ENCODE measurements at regions not wholly inside any gene's neighbourhood (a gene's known extent, or its start where the extent isn't known, plus 50 kb on each side); places are given as distances from the start of the nearest gene placed in this dataset.

DNA sequence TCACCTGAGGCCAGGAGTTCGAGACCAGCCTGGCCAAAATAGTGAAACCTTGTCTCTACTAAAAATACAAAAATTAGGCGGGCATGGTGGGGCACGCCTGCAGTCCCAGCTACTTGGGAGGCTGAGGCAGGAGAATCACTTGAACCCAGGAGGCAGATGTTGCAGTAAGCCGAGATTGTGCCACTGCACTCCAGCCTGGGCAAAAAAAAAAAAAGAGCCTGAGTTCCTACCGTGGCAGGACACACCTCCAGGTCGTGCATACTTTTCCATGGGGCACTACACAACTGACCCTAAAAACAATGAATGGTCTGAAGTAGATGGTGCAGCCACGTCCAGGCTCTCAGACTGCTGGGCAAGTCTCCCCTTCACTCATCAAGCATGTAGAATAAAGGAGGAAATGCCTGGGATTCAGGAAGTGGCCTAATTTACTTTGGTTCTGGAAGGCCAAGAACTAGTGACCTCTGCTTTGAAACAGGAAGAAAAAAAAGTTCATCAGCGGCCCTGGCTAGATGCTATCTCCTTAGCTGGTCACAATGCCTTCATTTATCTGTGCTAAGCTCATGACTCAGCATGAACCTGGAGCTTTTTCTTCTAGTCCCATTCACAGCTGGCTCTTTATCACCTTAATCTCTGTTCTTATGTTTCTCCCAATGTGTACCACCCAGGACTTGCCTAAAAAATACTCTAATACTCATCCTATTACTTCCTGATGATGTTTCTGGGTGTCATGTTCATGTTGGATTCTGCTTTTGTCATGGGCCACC lies 55.8 kb upstream of the OR6J1 start:
- DNase-seq, result peak; percentile 9

DNA sequence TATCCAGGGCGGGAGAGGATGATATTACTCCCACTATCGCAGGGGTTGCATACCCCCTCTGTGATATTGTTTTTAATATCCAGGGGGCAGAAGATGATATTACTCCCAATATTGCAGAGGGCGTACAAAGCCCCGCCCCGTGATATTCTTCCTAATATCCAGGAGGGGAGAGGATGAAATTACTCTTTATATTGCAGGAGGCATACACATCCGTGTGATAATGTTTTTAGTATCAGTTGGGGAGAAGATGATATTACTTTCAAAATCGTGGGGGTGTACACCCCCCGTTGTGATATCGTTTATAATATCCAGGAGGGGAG lies 52.9 kb upstream of the OXA1L start:
- no peak for DNase-seq

DNA sequence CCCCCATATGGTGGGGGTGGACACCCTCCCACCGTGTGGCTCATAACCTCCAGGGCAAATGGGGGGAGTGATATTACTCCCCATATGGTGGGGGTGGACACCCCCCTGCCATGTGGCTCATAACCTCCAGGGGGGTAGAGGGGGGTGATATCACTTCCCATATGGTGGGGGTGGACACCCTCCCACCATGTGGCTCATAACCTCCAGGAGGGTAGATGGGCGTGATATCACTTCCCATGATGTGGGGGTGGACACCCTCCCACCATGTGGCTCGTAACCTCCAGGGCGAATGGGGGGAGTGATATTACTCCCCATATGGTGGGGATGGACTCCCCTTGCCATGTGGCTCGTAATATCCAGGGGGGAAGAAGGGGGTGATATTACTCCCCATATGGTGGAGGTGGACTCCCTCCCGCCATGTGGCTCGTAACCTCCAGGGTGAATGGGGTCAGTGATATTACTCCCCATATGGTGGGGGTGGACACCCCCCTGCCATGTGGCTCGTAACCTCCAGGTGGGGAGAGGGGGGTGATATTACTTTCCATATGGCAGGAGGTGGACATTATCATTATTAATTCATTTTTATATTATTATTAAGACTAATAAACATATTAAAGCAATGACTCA lies 51.2 kb upstream of the OXA1L start:
- DNase-seq, result no peak

DNA sequence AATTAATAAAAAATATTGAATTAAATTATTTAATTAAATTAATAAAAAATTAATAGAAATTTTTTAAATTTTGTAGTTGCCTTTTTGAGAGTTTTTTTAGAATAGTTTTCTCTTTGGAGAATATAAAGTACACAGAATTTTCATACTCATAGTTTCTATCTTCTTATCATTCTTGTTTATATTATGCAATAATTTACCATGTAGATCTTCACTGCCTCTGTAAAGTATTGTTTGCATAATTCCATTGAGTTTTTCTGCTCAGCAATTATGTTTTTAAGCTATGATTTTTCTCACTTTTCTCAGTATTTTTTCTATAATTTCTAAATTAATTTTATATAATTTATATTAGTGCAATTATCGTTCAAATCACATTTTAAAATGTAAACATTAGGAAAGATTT lies 50.6 kb upstream of the OXA1L start:
- no peak for DNase-seq
